HT1080 (cell line): ENCODE measurements at regions not wholly inside any gene's neighbourhood (a gene's known extent, or its start where the extent isn't known, plus 50 kb on each side); places are given as distances from the start of the nearest gene placed in this dataset.
"Not testable (repeated sequence)": the region's sequence is repeated elsewhere in the genome, so short reads cannot be mapped to it uniquely, and the experiment has no call there.

ENCODE experiments used
- DNase-seq: peaks from one replicate; pipeline ENCODE4 v3.0.0-alpha.2; 2015; ENCODE audit warnings: low read depth

DNA sequence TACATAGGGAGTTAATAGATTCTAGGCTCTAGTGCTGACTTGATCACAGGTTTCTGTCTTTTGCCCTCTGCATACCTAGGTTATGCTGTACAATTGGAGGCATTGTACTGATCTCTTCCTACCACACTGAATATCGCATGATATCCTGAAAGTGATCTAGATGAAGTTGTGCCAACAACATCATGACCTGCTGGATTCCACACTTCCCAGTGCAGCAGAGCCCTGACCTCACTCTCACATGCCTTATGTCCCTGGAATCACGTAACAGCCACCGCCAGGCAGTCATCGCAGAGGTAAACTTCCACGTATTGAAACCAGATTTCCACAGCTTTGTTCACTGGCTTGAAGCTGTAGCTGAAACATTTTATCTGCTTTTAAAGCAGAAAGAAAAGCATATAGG lies 214.0 kb downstream of the ANKRD30B start:
- DNase-seq = no peak

DNA sequence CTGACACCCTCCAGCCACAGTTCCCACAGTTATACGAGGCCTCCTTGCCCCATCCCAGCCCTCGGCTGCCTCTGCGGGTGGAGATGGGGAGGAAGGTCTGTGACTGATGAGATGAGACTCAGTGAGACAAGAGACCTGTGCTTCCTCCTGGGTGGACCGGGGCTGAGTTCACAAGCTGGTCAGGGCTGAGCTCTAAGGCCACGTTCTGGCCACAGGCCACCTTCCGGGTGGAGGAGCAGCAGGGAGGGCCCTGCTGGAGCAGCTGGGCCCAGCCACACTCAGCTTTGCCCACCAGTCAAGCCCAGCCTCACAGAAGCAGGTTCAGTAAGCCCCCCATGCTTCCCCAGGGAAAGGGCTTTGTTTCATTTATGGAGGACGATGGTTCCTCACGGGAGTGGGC lies 214.7 kb downstream of the ANKRD30B start:
- DNase-seq = no peak

DNA sequence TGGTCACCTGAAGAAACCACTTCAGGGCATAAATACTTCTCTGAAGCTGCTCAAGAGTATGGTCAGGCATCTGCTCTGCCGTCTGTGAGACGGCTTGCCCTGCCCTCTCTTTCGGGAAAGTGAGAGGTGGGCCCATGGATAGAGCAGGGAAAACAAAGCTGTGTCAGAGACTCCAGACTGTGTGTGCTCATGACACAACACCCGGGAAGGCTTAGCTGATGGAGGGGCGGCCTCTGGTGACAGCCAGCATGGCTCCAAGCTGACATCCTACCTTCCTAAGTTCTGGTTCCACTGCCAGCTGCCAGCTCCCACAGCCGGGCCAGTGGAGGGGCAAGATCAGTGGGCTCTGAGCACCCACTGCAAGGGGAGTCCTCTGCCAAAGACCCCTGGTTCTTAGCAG lies 215.3 kb downstream of the ANKRD30B start:
- no peak for DNase-seq

DNA sequence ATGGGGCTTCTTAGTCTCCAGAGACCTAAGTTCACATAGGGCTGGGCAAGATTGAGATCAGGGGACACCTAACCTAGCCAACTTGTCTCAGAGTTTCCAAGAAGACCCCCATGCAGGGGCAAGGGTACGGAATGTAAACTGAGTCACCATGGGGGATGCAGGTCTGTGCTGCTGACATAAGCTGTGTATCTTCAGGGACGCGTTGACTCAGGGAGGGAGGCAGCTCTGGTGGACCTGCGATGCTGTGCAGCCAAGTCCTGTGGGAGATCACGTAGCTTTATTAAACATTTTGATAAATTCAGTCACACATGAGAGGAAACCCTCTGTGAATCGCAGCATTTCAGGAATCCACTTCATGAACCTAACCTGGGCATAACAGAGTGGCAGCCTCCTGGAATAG lies 216.0 kb downstream of the ANKRD30B start:
- no peak for DNase-seq

DNA sequence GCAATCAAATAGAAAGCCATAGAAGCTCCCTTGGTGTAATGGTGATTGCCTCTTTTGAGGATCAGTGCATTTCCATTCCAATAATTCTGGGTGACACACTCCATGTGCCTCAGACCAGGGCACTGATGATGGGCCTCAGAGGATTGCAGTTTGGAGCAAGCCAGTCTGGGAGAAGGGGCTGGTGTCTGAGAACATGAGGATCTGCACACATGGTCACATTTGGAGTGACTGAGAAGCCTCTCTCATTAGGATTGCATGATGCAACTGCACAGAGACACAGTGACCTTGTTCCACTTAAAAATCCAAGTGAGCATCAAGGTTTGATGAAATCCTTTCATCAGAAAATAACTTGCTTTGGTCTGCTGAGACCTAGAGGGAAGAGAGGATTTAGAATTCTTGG lies 216.4 kb downstream of the ANKRD30B start:
- DNase-seq = no peak

DNA sequence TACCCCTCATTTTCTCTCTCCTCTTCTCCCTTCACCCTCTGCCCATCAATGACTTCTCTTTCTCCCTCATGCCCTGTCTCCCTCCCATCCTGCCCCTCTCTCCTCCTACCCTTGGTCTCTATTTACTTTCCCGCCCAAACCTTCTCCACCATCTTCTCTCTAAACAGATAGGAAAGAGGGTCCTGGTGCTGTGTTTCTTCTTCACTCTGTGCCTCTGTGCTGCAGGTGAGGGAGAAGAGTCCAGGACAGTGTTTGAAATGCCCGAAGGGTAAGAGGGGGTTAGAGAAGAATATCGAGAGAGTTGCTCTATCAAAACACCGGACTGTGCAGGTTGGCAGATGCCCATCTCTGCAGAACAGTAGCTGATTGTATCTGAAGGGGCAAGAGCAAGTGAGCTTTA lies 217.0 kb downstream of the ANKRD30B start:
- not testable (repeated sequence) for DNase-seq

DNA sequence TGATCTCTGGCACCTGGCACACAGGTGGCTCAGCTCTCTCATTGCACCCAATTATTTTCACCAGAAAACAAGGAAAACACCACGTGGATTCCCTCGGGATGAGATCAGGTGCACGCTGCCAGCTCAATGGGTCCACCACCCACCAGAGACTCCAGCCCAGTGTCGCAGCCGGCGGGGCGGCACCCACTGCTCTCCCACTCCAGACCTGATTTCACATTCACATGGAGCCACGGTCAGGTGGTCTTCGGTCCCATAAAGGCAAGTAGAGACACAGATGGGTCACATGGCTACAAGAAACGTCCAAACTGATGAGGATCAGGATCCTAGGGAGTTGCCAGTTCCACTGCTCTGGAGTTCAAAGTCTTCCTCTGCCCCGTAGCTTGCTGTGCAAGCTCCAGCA lies 217.6 kb downstream of the ANKRD30B start:
- DNase-seq = no peak

DNA sequence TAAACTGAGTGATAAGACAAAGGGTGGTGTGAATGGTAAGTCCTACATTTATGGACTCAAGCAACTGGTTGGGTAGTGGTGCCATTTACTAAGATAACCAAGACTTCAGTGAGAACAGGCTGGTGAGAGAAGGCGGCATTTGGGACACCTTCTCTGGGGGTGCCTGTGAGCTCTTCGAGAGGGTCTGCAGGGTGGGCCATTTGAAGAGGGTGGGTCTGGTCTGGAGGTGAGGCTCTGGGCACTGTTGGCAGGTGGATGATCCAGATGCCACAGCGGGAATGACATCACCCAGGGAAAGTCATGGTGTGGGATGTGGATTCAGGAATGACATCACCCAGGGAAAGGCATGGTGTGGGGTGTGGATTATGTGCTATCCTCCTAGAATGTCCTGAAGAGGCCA lies 219.3 kb downstream of the ANKRD30B start:
- not testable (repeated sequence) for DNase-seq

DNA sequence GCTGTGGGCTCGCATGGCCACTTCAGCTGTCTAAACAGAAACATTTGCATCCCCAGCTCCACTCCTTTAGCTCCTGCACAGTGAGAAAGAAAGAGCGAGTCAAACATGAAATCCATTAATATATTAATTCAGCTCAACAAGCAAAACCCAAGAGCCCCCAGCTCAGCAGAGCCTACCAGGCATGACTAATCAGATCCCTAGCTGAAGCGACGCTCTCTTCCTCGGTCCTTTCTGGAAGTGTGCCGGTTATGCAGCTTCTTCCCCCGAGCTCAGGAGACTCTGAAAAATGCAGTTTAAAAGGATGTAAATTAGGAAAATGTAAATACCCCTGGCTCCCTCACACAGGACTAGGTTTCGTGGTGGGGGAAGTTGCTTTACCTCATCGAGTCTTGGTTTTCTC lies 221.5 kb downstream of the ANKRD30B start:
- DNase-seq = no peak

DNA sequence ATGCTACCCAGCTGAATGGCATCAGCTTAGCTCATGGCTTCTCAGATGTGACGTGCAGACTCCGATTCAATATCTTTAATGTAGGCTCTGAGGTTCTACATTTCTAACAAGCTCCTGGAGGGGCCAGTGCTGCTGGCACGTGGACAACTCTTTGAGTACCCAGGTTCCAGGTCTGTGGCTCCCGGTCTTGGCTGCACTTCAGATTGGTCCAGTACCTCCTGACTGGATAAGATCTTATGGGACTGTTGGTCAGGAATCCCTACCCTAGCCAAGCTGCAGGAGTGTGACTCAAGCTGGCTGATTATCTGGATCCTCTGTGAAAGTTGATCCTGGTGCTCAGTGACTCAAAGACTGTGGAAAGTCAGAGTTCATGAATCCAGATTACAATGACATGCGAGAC lies 222.1 kb downstream of the ANKRD30B start:
- DNase-seq = peak; percentile 85

DNA sequence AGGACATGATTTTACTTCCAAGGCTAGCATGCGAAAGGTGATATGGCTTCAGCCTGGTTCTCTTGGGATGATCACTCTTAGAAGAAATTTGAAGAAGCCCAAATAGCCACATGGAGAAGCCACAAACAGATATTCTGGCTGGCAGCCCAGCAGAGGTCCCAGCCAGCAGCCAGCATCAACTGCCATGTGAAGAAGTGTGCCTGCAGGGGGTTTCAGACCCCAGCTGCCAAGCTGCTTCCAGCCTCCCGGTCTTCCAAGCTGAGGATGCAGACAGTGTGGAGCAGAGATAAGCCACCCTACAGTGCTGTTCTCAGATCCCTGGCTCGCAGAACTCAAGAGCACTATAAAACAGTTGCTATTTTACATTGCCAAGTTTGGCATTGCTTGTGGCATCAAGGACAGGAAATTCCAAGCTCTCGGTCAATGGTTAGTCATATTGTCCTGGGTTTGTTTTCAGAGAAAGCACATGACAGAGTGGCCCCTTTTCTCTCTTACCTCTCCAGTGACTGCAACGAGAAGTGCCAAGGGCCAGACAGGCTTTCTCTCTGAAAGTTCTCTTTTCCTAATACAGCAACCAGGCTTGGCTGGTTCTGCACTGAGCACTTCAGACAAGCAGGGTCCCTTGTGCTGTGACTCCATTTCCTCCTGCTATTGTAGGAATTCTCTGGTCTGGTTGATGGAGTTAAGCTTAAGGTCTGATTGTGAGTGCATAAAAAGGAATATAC lies 223.7 kb downstream of the ANKRD30B start:
- DNase-seq = peak; percentile 87

DNA sequence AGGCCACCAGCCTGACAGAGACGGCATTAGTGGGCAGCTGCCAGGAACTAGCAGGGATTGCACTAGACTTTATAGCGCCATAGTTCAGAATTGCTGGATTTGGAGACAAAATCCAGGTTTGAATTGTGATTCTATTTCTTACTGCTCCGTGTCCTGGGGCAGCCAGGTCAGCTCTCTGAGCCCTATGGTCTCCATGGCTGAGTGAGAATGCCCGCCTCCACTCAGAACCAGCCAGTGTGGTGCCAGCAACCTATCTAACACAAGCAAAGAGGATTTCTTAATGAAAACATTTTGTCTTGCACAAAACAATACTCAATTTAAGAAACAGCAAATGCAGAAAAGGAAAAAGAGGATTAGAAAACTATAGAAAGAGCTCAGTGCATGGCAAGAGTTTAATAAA lies 225.4 kb downstream of the ANKRD30B start:
- DNase-seq = not testable (repeated sequence)

DNA sequence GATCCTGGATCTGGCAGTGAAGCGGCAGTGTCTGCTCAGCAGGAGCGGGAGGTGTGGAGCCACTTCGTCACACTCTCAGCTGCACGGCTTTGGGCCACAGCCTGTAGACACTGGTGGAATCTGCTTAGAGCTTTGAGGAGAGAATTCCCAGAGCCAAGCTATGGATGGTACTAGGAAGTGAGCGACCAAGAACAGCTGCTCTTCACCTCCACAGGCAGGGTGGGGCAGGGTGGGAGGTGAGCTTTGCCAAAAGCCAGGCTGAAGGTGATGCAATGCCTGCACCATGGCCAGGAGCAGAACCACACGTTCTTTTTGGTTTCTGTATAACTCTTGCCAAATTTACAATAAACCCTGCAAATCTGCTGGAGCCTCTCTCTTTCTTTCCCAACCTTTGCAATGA lies 226.1 kb downstream of the ANKRD30B start:
- no peak for DNase-seq

DNA sequence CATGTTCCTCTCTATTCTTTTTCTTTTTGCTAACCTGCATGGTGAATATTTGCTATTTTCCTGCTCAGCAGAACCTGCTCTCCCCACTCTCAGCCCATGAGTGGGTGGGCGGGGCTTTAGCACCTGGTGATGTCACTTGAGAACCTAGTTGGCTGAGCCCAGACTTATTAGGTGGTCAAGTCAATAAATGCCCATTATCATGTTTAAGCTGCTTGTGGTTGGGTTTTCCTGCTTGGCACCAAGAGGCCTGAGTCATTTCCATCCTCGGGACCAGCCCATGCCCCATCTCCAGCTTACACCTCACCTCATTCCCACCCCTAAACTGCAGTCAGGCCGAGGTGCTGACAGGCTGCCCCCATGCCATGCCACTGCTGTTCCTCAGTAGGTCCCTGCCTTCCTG lies 226.6 kb downstream of the ANKRD30B start:
- DNase-seq = peak; percentile 93

DNA sequence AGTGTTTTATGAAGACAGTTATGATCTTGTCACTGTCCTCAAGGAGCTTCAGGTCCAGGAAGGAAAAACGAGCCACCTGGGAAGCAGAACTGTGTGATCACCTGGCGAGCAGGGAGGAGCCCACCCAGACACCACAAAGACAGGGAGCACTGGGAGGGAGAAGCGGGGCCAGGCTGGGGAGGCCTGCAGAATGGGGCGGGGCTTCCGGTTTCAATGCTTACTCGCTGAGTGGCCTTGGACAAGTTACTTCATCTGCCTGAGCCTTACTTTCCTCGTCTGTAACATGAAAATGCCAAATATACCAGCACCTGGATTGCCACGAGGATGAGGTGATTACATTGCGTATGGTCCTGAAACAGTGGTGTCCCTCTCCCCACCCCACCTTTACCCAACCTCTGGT lies 227.5 kb downstream of the ANKRD30B start:
- DNase-seq = peak; percentile 37

DNA sequence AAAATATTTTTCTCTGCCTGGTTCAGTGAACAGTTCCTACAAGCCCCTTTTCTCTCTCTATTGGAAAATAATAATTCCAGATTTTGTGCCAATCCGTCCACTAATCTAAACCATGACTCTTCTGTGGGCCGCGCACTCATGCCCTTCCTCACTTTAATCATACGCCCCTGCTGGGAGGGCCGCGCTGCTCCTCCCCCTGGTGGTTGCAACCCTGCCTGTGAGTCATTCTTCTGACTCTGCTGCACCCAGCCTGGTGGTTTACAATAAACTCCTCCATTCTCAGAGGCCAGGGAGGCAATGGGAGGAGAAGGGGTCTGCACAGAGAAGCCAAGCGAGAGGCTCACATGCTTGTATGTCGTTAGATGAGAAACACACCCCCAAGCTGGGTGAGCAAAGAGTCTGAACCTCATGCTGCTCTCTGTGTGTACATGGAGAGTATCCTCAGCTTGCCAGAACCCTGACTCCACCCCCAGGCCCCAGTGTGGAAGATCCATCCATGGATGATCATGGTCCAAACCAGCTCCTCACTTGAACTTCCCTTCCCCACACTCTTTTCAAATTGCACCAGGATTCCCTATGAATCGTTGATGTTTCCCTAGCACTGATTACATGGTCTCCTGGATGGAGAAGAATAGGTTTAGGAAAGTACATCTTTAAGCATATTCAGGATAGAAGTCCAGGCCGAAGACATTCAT lies 228.9 kb downstream of the ANKRD30B start:
- peak; percentile 80 for DNase-seq

DNA sequence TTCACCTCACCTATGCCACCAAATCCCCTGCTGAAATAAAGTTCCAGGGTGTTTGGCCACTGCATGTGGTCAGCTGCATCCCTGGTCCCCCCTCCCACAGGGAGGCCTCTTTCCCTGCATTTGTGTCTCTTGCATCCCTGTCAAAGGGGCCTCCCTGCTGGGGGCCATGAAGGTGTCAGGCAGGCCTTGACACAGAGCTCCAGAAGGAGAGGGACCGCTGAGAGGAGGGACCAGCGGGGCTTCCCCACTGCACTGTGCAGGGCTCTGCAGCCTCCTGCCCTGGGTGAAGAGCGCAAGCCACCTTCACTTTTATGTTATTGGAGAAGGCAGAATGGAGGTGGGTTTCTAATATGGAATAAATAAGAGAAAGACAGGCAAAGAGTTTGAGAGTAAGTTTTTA lies 230.2 kb downstream of the ANKRD30B start:
- DNase-seq = no peak

DNA sequence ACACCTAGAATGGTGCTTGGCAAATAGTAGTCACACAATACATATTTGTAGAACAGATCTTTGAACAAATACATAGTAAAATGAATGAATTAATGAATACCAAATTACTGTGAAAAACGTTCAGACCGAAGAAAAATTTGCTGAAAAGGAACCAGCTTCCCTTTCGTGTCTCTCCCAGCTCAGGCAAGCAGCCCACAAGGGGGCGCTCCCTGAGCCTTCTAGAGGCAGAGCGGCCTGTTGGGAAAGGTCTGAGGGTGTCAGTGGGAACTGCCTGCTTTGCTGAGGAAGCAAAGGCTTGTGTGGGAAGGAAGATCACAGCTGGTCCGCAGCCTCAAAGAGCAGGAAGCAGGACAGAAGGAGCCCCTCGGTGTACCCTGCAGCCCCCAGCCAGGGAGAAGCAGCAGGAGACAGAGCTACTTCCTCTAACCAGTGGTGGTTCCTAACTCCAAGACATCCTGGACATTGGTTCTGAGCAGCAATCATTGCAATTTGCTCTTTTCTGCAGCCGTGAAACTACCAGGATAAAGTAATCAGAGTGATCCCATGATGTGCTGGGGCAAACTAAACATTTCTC lies 231.1 kb downstream of the ANKRD30B start:
- DNase-seq = no peak

DNA sequence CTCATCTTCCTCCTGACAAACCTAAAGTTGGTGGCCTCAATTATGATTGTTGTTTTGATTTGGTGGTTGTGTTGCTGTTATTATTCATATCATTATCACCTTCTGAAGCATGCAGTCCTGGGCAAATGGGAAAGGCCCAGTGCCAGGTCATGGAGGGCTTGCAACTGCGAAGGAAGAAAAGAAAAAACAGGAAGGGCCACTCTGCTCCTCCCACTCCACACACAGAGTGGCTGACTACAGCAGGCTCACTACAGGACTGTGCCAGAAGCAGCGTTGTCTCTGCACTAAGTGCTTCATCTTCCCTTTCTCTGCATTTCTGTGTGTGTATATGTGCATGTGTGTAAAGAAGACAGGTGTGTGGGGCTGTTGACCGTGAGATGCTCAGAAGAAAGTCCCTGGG lies 231.9 kb downstream of the ANKRD30B start:
- DNase-seq = no peak

DNA sequence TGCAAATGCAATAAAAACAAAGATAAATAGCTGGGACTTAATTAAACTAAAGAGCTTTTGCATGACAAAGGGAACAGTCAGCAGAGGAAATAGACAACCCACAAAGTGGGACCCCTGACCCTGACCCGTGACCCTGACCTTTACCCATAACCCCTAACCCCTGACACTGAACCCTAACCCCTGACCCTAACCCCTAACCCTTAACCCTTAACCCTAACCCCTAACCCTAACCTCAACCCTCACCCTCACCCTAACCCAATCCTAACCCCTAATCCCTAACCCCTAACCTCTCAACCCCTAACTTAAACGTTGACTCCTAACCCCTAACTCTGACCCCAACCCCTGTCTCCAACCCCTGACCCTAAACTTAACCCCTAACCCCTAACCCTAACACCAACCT lies 236.6 kb downstream of the ANKRD30B start:
- DNase-seq = not testable (repeated sequence)

DNA sequence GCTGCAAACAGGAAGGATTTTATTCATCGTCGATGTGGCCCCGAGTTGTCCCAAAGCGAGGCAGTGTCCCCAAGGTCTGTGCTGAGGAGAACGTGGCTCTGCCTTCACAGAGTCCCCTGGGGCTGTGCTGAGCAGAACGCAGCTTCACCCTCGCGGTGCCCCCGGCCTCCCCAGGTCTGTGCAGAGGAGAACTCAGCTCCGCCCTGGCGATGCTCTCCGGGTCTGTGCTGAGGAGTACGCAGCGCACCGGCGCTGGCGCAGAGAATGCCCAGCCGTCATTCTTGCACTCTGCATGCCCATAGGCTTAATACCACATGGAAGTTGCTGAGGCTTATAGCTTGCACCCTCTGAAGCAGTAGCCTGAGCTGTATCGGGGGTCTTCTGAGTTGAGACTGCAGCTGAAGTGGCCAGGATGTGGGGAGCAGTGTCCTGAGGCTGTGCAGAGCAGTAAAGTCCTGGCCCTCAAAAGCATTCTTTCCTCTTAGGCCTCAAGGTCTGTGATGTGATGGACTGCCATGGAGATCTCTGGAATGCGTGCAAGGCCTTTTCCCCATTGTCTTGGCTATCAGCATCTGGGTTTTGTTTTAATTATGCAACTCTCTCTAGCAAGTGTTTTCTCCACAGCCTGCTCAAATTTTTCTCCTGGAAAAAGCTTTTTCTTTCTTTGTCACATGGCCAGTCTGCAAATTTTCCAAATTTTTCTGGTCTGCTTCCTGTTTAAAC lies 237.5 kb downstream of the ANKRD30B start:
- DNase-seq = not testable (repeated sequence)

DNA sequence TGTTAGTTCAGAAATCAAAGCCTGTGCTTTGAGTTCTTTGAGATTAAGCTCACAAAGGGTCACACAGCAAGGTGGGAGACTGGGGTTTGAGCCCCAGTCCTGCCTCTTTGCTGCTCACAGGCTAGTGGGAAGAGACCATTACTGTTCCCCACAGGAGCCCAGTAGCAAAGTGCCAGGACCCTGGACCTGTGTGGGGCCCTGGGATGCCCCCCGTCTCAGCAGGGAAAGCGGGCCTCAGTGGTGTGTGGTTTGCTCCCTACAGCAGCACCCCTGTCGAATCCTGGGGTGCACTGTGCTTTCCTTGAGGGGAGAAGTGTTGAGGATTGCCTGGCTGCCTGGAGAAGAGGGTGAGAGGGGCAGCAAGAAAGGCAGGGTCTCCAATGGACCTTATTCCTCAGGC lies 239.4 kb downstream of the ANKRD30B start:
- not testable (repeated sequence) for DNase-seq
